ENCODE measurements at regions not wholly inside any gene's neighbourhood (a gene's known extent, or its start where the extent isn't known, plus 50 kb on each side); places are given as distances from the start of the nearest gene placed in this dataset.

GRCh38 chr14:84750763-84751554 is 779.0 kb upstream of the FLRT2 start:
- H3K4me3 ChIP-seq (ENCODE audit: low read length): peak overlapping the region; percentile 20
- peaks cover 16% of the 10 kb centered on the region for H3K4me1 ChIP-seq (ENCODE audit: control insufficient read depth, insufficient read depth, low read length)
- H3K27me3 ChIP-seq (ENCODE audit: control insufficient read depth, insufficient read depth, low read length): no peaks in the 10 kb centered on the region
- H3K36me3 ChIP-seq (ENCODE audit: insufficient read depth, low read length): no peaks in the 10 kb centered on the region
- no peaks in the 10 kb centered on the region for H3K9me3 ChIP-seq (replicated peaks; ENCODE audit: low read length)
- H3K4me2 ChIP-seq (ENCODE audit: low read length): peak overlapping the region; percentile 64
- no peak overlapping the region for H3K9ac ChIP-seq (ENCODE audit: low read depth, low read length)

GRCh38 chr14:84751745-84752144 is 778.2 kb upstream of the FLRT2 start:
- no peak overlapping the region for H3K9ac ChIP-seq (ENCODE audit: low read depth, low read length)
- H3K4me3 ChIP-seq (ENCODE audit: low read length): no peak overlapping the region
- peaks cover 16% of the 10 kb centered on the region for H3K4me1 ChIP-seq (ENCODE audit: control insufficient read depth, insufficient read depth, low read length)
- H3K9me3 ChIP-seq (replicated peaks; ENCODE audit: low read length): no peaks in the 10 kb centered on the region
- no peaks in the 10 kb centered on the region for H3K36me3 ChIP-seq (ENCODE audit: insufficient read depth, low read length)
- H3K4me2 ChIP-seq (ENCODE audit: low read length): no peak overlapping the region
- no peaks in the 10 kb centered on the region for H3K27me3 ChIP-seq (ENCODE audit: control insufficient read depth, insufficient read depth, low read length)

GRCh38 chr14:84760489-84761126 is 769.3 kb upstream of the FLRT2 start:
- Histone ChIP-seq H3K4me1 (ENCODE audit: control insufficient read depth, insufficient read depth, low read length) (no peaks in the 10 kb centered on the region), H3K9me3 (replicated peaks; ENCODE audit: low read length) (no peaks in the 10 kb centered on the region), H3K27me3 (ENCODE audit: control insufficient read depth, insufficient read depth, low read length) (no peaks in the 10 kb centered on the region), H3K36me3 (ENCODE audit: insufficient read depth, low read length) (no peaks in the 10 kb centered on the region), H3K4me2 (ENCODE audit: low read length) (no peak overlapping the region), H3K4me3 (ENCODE audit: low read length) (no peak overlapping the region), H3K9ac (ENCODE audit: low read depth, low read length) (no peak overlapping the region)

GRCh38 chr14:84767434-84767833 is 762.5 kb upstream of the FLRT2 start:
- Histone ChIP-seq H3K9ac (ENCODE audit: low read depth, low read length) (no peak overlapping the region), H3K36me3 (ENCODE audit: insufficient read depth, low read length) (no peaks in the 10 kb centered on the region)

GRCh38 chr14:84770030-84770429 is 759.9 kb upstream of the FLRT2 start:
- H3K4me3 ChIP-seq (ENCODE audit: low read length): no peak overlapping the region
- H3K4me2 ChIP-seq (ENCODE audit: low read length): no peak overlapping the region
- no peaks in the 10 kb centered on the region for H3K36me3 ChIP-seq (ENCODE audit: insufficient read depth, low read length)
- no peak overlapping the region for H3K9ac ChIP-seq (ENCODE audit: low read depth, low read length)
- H3K4me1 ChIP-seq (ENCODE audit: control insufficient read depth, insufficient read depth, low read length): no peaks in the 10 kb centered on the region
- H3K9me3 ChIP-seq (replicated peaks; ENCODE audit: low read length): no peaks in the 10 kb centered on the region
- H3K27me3 ChIP-seq (ENCODE audit: control insufficient read depth, insufficient read depth, low read length): no peaks in the 10 kb centered on the region

More at GRCh38 chr14:84767434-84767833, 762.5 kb upstream of the FLRT2 start:
- no peak overlapping the region for H3K4me2 ChIP-seq (ENCODE audit: low read length)
- H3K27me3 ChIP-seq (ENCODE audit: control insufficient read depth, insufficient read depth, low read length): no peaks in the 10 kb centered on the region
- no peak overlapping the region for H3K4me3 ChIP-seq (ENCODE audit: low read length)
- no peaks in the 10 kb centered on the region for H3K4me1 ChIP-seq (ENCODE audit: control insufficient read depth, insufficient read depth, low read length)
- no peaks in the 10 kb centered on the region for H3K9me3 ChIP-seq (replicated peaks; ENCODE audit: low read length)

- Histone ChIP-seq H3K27me3 (ENCODE audit: control insufficient read depth, insufficient read depth, low read length) (no peaks in the 10 kb centered on the region), H3K9me3 (replicated peaks; ENCODE audit: low read length) (no peaks in the 10 kb centered on the region), H3K4me3 (ENCODE audit: low read length) (no peak overlapping the region), H3K36me3 (ENCODE audit: insufficient read depth, low read length) (no peaks in the 10 kb centered on the region), H3K9ac (ENCODE audit: low read depth, low read length) (no peak overlapping the region), H3K4me2 (ENCODE audit: low read length) (no peak overlapping the region), H3K4me1 (ENCODE audit: control insufficient read depth, insufficient read depth, low read length) (no peaks in the 10 kb centered on the region)
These were observed 752.6 kb upstream of the FLRT2 start for GRCh38 chr14:84777356-84777755.

GRCh38 chr14:84782902-84783301 is 747.0 kb upstream of the FLRT2 start:
- Histone ChIP-seq H3K4me2 (ENCODE audit: low read length) (no peak overlapping the region), H3K4me1 (ENCODE audit: control insufficient read depth, insufficient read depth, low read length) (no peaks in the 10 kb centered on the region), H3K36me3 (ENCODE audit: insufficient read depth, low read length) (no peaks in the 10 kb centered on the region), H3K9me3 (replicated peaks; ENCODE audit: low read length) (no peaks in the 10 kb centered on the region), H3K9ac (ENCODE audit: low read depth, low read length) (no peak overlapping the region), H3K27me3 (ENCODE audit: control insufficient read depth, insufficient read depth, low read length) (no peaks in the 10 kb centered on the region), H3K4me3 (ENCODE audit: low read length) (no peak overlapping the region)

GRCh38 chr14:84783511-84783910 is 746.4 kb upstream of the FLRT2 start:
- H3K36me3 ChIP-seq (ENCODE audit: insufficient read depth, low read length): no peaks in the 10 kb centered on the region
- H3K27me3 ChIP-seq (ENCODE audit: control insufficient read depth, insufficient read depth, low read length): no peaks in the 10 kb centered on the region
- H3K4me3 ChIP-seq (ENCODE audit: low read length): no peak overlapping the region
- H3K4me1 ChIP-seq (ENCODE audit: control insufficient read depth, insufficient read depth, low read length): no peaks in the 10 kb centered on the region
- no peak overlapping the region for H3K9ac ChIP-seq (ENCODE audit: low read depth, low read length)
- no peaks in the 10 kb centered on the region for H3K9me3 ChIP-seq (replicated peaks; ENCODE audit: low read length)
- no peak overlapping the region for H3K4me2 ChIP-seq (ENCODE audit: low read length)

GRCh38 chr14:84785996-84786395 is 743.9 kb upstream of the FLRT2 start:
- Histone ChIP-seq H3K9ac (ENCODE audit: low read depth, low read length) (no peak overlapping the region), H3K36me3 (ENCODE audit: insufficient read depth, low read length) (no peaks in the 10 kb centered on the region), H3K27me3 (ENCODE audit: control insufficient read depth, insufficient read depth, low read length) (no peaks in the 10 kb centered on the region), H3K4me1 (ENCODE audit: control insufficient read depth, insufficient read depth, low read length) (no peaks in the 10 kb centered on the region), H3K9me3 (replicated peaks; ENCODE audit: low read length) (no peaks in the 10 kb centered on the region), H3K4me3 (ENCODE audit: low read length) (no peak overlapping the region), H3K4me2 (ENCODE audit: low read length) (no peak overlapping the region)

- Histone ChIP-seq H3K4me1 (ENCODE audit: control insufficient read depth, insufficient read depth, low read length) (no peaks in the 10 kb centered on the region), H3K27me3 (ENCODE audit: control insufficient read depth, insufficient read depth, low read length) (no peaks in the 10 kb centered on the region), H3K9me3 (replicated peaks; ENCODE audit: low read length) (no peaks in the 10 kb centered on the region), H3K4me3 (ENCODE audit: low read length) (no peak overlapping the region), H3K4me2 (ENCODE audit: low read length) (no peak overlapping the region), H3K36me3 (ENCODE audit: insufficient read depth, low read length) (no peaks in the 10 kb centered on the region), H3K9ac (ENCODE audit: low read depth, low read length) (no peak overlapping the region)
These were observed 740.9 kb upstream of the FLRT2 start for GRCh38 chr14:84789012-84789411.

- Histone ChIP-seq H3K4me1 (ENCODE audit: control insufficient read depth, insufficient read depth, low read length) (no peaks in the 10 kb centered on the region), H3K4me2 (ENCODE audit: low read length) (no peak overlapping the region), H3K36me3 (ENCODE audit: insufficient read depth, low read length) (no peaks in the 10 kb centered on the region), H3K9me3 (replicated peaks; ENCODE audit: low read length) (no peaks in the 10 kb centered on the region), H3K27me3 (ENCODE audit: control insufficient read depth, insufficient read depth, low read length) (no peaks in the 10 kb centered on the region), H3K4me3 (ENCODE audit: low read length) (no peak overlapping the region), H3K9ac (ENCODE audit: low read depth, low read length) (no peak overlapping the region)
These were observed 737.1 kb upstream of the FLRT2 start for GRCh38 chr14:84792722-84793410.
